GM19193 (cell line): ENCODE measurements at regions not wholly inside any gene's neighbourhood (a gene's known extent, or its start where the extent isn't known, plus 50 kb on each side); places are given as distances from the start of the nearest gene placed in this dataset.

Source experiments
- POLR2A ChIP-seq: IDR thresholded peaks from 4 replicates; pipeline ENCODE4 v1.6.1; 2011; ENCODE audit not compliant: insufficient read depth, insufficient read length; ENCODE audit errors: extremely low read depth

DNA sequence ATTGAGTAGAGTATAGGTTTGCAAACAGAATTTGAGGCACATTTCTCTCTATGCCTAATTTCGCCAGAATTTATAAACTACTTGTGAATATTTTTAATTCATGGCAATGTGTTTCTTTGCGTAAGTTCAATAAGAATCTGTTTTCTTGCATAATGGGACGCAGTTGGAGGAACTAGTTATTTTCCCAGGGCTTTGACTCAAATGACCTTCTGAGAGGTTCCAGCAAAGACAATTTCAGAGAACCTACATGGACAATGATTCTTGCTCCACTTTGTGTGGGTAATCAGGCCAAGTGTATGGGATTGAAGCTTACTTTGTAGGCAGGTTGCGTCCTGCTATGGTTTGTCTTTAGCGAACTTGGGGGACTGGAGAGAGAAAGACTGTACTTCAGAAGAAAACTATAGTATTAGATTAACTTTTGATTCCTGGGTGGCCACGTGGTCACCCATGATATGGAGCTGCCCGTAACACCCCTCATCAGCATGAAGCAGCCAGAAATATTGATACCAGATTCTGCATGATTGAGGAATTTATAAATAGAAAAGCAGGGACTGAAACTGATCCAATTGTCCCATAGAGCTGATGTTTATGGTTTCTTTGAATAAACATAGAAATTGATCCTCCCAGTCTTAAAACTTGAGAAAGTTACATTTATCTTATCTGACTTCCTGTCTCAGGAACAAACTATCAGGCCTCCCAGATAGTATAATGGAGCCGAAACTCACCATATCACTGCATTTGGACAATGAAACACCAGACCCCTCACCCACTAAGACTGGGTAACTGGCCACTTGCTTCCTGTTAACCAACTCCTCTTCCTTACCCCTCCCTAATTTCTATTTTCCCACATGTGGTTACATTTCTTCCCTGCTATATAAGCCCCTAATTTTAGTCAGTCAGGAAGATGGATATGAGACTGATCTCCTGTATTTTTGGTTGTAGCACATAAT is 815.3 kb upstream of the HS6ST1 start:
- no peak for TF ChIP-seq POLR2A

DNA sequence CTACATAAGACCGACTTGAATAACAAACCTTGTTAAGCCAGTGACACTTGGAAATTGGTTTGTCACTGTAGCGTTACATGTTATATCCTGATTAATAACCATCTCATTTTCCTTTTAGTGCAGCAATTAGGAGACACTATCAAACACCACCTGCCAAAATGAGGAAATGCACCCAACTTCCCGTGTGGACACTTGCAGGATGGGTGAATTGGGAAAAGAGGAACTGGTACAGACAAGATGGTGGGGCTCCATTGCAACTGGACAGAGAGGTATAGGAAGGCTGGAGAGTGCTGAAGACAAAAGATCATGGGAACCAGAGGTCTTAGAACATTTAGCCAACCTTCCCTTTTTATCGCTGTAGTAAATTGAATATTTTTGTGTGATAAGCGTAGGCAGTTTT is 816.3 kb upstream of the HS6ST1 start:
- no peak for TF ChIP-seq POLR2A

DNA sequence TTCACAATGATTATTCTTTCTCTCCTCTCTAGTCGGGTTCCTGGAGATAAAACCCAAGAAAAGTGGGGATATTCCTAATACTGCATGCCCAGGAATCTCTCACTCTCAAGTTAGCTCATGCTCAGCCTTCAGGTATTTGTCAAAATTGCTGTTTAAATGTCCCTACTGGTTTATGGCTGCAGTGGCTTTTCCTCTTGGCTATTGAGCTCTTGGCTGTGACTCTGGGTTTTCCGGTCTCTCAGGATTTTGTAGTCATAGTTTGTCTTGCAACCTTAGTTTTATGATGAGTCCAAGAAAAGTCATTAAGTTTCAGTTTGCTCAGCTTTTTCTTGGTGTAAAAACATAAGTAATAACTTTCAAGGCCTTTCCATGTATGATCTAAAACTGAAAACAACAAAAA is 820.7 kb upstream of the HS6ST1 start:
- TF ChIP-seq POLR2A, result no peak

DNA sequence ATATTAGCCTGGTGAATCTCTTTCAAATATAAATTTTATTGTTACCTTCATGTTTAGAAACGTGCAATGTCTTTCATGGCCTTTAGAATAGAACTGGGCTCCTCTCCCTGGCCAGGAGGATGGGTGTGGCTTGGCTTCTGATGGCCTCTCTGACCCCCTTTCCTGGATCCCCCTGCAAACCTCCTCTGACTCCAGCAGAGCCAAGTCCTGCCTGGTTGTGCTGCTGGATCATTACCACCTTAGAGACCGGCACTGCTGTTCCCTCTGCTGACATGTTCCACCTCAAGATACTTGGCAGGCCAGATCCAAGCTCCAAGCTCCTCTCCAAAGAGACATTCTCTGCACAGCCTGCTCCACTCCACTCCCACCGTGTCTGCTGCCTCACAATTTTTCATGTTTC is 823.8 kb upstream of the HS6ST1 start:
- no peak for TF ChIP-seq POLR2A

DNA sequence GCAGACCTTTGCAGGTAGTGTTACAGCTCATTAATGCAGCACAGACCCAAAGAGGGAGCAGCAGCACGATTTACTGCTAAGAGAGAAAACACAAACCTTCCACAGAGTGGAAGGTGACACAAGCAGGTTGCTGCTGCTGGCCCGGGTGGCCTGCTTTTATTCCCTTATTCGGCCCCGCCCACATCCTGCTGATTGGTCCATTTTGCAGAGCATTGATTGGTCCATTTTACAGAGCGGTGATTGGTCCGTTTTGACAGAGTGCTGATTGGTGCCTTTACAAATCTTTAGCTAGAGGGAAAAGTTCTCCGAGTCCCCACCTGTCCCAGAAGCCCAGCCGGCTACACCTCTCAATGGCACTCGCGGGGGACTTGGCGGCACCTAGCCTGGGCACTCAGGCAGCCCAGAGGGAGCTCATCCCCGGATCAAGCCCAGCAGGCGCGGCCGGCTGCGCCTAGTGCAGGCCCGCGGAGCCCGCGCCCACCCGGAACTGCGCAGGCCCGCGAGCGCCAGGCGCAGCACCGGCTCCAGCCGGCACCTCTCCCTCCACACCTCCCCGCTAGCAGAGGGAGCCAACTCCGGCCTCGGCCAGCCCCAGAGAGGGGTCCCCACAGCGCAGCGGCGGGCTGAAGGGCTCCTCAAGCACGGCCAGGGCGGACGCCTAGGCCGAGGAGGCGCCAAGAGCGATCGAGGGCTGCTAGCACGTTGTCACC is 825.6 kb upstream of the HS6ST1 start:
- TF ChIP-seq POLR2A, result no peak

DNA sequence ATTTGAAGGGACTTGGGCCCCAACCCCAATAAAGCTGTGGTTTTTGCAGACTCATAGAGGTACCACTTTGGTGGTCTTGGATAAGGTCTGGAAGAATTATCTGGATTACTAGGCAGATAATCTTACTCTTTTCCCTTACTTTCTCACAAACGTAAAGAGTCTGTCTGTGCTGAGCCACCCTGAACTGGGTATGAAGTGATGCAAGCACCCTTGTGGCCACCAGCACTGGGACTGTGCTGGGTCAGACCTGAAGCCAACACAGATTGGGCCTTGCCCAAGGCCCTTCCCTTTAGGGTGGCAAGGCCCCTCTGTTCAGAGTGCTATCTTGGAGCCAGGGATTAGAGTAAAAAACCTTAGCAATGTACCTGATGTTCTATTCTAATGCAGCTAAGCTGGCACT is 827.0 kb upstream of the RAB6C start:
- TF ChIP-seq POLR2A, result no peak

DNA sequence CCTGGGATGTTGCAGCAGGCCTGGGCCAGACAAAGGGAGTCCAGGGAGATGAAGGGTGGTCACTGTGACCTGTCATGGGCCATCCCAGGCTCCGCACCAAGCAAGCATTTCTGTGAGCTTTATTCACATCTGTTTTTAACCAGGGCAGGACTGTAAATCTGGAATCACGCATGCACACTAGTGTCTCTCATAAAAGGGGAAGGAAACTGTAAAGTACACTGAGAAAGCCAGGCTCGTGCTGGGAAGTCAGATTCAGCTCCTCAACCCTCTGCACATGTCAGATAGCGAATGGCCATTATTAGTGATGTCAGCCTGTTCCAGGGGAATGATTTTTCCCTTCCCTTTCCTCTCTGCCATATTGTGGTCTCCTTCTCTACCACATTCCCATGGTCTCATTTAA is 818.6 kb upstream of the RAB6C start:
- no peak for TF ChIP-seq POLR2A

DNA sequence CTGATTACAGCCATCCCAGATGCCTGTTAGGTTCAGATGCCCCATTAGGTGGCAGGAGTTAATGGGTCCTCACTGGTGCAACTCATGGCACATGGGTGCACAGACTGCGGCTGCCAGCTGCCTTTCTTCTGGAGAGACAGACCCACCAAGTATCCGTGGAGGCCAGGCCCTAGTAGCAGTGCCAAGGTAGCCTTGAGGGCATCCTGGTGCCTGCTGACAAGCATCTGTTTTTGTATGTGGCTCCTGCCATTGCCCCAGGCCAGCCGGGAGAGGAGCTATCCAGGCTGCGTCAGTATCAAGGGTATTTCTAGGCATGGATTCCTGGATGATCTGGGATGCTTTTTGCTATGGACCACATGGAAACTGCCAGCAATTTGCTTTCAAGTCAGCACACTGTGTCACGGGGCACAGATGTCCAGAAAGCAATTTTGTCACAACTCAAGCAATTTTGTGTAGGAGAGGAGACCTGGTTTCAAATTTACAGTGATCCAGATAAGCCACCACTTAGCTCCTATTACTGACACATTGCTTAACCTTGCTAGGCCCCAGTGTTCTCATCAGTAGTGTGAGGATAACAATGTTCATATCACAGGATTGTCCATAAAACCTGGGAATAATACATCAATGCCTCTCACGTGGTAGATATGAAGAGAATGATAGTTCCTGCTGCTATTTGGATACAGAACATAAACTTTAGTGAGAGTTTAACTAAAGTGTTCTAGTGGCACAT is 815.1 kb upstream of the RAB6C start:
- no peak for TF ChIP-seq POLR2A

DNA sequence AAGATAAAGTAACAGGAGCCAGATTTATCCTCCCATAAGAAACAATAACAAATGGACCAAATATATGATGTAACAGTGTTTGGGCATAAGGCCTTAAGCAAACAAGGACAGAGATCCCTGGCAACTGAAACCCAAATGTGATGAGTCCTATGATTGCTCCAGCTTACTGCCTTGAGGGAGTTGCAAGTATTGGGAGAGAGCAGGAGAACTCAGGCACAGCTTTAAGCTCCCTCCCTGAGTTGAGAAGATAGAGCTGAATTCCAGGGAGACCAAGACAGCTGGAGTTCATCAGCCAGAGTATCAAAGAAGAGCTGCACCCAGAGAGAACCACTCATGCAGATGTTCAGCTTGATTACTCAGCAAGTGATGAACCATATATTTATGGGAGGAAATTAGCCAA is 814.5 kb upstream of the RAB6C start:
- no peak for TF ChIP-seq POLR2A

DNA sequence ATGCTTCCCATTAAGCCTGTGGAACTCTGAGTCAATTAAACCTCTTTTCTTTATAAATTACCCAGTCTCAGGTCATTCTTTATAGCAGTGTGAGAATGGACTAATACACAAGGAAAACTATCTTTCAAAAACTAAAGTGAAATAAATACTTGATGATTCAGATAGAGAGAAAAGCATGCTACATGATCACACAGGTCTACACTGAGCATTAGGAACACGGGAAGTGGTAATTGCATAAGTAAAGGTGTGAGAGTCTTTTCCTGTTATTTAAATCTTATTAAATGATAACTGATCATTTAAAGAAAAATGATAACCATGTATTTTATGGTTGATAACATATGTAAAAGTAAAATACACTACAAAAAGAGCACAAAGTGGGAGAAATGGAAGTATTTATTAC is 812.0 kb upstream of the RAB6C start:
- no peak for TF ChIP-seq POLR2A

DNA sequence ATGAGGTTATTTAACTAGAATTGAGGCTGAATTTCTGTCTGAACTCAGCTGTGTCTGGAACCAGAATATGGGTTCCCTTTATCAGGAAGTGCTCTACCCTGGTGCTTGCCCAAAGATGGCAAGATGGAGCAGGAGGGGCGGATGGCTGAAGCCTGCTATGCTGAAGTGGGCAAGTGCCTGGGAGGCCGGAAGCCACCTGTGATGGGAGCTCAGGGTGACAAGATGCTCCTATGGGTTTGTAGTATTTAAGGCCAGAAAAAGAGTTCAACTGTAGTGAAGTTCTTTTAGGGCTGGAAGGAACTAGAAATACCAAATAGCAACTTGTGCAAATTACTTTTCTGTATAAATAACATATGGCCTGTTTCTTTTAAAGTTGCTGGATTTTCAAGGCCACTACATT is 808.9 kb upstream of the RAB6C start:
- no peak for TF ChIP-seq POLR2A

DNA sequence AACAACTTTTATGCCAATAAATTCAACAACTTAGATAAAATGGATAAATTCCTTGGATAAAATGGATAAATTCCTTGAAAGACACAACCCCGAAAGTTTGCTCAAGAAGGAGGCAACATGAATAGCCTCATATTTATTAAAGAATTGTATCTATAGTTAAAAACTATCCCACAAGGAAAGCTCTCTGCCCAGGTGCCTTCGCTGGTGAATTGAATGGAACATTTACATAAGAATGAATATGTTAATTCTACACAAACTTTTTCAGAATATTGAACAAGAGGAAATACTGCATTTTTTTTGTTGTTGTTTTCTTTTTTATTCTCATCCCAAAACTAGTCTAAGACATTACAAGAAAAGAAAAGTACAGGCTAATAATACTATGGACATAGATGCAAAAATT is 805.3 kb upstream of the RAB6C start:
- no peak for TF ChIP-seq POLR2A

DNA sequence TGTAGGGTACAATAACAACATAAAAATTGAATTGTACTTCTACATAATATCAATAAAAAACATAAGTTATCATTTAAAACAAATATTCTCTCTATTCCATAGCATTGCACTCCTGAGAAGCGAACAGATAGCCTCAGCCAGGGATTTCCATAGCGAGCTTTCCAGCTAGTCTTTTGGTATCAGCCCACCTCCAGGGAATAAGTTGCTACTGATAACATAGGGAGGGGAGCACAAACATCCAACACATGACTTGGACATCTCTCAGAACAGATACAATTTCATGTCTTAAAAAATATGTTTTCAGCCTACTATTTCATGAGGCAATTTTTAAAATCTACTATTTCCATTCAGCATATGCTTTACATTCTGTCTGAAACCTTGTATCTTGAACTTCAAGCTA is 804.4 kb upstream of the RAB6C start:
- TF ChIP-seq POLR2A, result no peak

DNA sequence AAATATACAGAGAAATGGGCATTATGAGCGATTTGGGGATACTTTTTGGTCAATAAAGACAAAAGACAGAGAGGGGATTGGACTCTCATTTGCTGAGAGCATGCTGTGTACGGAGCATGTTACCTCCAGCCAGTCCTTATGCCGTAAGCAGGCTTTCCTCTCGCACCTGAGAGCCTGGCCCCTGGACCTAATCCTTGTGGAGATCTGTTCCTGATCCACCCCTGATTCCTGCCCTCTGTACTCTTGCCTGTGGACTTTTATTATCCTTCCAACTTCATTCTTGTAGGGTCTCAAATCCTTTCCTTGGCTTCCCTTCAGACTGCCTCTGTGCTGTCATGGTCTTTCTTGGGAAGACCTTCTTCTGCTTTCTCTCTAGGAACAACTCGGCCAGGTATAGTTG is 803.1 kb upstream of the RAB6C start:
- TF ChIP-seq POLR2A, result no peak

DNA sequence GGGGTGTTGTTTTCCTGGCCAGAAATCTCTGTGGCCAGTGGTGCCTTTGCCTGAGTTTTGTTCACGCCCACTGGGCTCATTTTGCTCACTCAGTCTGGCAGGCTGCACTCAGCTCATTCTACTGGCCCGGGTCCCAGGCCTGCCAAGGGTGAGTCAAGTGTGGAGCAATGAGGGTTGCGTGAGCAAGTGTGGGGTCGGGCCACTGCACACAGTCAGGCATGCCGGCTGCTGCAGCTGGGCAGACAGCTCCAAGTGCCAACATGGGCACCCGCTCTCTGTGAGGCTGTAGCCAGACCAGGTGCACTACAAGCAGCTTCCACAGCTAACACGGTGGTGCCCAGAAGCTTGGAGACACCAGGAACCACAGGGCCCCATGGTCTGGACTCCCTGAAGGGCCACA is 801.1 kb upstream of the RAB6C start:
- TF ChIP-seq POLR2A, result no peak
